HG03354 (cell line): ENCODE measurements at regions not wholly inside any gene's neighbourhood (a gene's known extent, or its start where the extent isn't known, plus 50 kb on each side); places are given as distances from the start of the nearest gene placed in this dataset.
A peak's percentile ranks its signal among the peaks of the same experiment; 100 is the strongest.
"Not testable (repeated sequence)": the region's sequence is repeated elsewhere in the genome, so short reads cannot be mapped to it uniquely, and the experiment has no call there.

Experiments
- ATAC-seq: cut with Tn5 transposase; IDR thresholded peaks from one replicate; pipeline ENCODE4 v1.9.1; 2021; ENCODE audit warnings: mild to moderate bottlenecking; ENCODE audit not compliant: unreplicated experiment, poor library complexity, severe bottlenecking

DNA sequence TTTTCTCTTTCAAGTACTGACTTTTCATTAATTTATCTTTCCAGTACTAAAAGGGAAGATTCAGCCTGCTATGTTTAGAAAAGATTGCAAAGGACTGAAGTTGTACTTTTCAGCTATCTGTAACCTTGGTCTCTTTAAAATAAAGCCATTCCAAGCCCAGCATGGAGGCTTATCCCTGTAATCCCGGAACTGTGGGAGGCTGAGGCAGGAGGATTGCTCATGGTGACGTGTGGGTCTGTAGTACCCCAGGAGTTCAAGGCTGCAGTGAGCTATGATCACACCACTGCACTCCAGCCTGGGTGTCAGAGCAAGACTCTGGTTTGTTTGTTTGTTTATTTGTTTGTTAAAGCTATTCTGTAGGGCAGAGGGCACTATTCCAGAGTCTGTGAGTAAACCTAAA lies 50.6 kb upstream of the TMEM170B start:
- no peak for ATAC-seq

DNA sequence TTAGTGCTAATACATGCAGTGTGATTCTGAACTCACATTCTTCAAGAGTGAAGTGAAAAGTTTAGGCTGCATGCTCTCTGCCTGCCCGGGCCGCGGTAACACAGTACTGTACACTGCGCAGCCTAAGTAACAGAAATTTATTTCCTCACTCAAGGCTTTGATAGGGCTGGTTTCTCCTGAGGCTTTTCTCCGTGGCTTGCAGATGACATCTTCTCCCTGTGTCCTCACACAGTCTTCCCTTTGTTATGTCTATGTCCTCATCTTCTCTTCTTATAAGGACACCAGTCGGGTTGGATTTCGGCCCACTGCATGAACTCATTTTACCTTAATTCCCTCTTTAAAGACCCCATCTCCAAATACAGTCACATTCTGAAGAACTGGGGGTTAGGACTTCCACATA lies 51.1 kb upstream of the TMEM170B start:
- no peak for ATAC-seq

GRCh38 chr6:11486051-11486450 lies 51.5 kb upstream of the TMEM170B start:
- no peak for ATAC-seq

- ATAC-seq = no peak
Measured at GRCh38 chr6:11485271-11485670, 52.3 kb upstream of the TMEM170B start.

GRCh38 chr6:11484441-11484840 lies 53.1 kb upstream of the TMEM170B start:
- no peak for ATAC-seq

DNA sequence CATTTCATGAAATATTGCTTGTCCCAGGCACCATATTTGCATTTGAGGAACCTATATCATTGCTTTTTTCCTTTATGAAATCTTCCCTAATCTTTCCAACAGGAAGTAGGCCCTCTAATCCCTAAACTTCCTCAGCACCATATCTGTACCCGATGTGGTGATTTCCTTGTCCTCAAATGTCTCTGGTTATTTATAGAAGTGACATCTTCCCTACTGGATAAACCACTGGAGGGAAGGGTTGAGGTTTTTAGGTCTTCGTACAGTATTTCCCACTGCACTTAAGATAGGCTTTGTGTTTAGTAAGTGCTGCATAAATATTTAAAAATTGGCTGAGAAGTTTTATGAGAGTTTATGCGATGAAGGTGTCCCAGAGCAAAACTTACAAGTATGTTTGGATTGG lies 54.9 kb upstream of the TMEM170B start:
- no peak for ATAC-seq

DNA sequence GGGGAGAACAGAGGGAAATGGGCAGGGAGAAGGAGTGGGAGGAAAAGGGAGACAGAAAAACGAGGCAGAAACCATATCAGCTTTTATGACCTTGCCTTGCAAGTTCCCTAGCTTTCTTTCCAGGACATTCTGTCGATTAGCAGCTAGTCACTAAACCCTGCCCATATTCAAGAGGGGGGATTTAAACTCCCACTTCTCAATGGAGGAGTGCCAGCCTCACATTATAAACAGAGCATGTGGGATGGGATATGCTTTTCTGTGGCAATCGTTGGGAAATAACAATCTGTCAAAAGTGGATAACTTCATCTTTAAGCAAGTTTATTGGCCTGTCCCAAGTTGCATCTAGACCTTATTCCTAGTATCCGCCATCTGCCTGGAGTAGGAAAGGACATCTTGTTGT lies 57.0 kb upstream of the TMEM170B start:
- no peak for ATAC-seq

- no peak for ATAC-seq
Measured at GRCh38 chr6:11479296-11479695, 58.3 kb upstream of the TMEM170B start.

DNA sequence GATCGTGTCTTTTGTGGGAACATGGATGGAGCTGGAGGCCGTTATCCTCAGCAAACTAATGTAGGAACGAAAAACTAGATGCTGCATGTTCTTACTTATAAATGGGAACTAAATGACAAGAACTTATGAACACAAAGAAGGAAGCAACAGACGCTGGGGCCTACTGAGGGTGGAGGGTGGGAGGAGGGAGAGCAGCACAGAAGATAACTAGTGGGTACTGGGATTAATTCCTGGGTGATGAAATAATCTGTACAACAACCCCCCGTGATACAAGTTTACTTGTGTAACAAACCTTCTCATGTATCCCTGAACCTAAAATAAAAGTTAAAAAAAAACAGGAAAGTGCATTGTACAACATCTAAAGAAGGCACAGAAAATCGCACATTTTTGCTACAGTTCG lies 59.0 kb upstream of the TMEM170B start:
- ATAC-seq = no peak

- no peak for ATAC-seq
Measured at GRCh38 chr6:11475016-11475415, 62.5 kb upstream of the TMEM170B start.

GRCh38 chr6:11473008-11473740 lies 64.4 kb upstream of the TMEM170B start:
- ATAC-seq = no peak

DNA sequence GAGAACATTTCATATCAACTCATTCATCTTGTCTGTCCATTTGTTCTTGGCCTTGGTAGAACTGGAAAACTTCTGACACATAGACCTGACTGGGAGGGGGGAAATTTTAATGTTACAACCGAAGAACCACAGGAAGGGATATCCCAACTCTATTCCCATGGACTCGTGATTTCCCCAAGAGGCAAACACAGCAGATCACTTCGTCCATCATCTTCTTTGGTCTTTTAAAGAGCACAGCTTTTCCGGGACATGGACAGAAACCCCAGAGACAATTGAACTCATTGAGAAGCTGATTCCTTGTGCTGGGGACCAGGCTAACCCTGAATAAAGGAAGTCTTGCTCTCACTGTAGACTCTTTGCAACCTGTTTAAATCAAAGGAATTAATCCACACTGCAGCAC lies 66.3 kb upstream of the TMEM170B start:
- no peak for ATAC-seq

DNA sequence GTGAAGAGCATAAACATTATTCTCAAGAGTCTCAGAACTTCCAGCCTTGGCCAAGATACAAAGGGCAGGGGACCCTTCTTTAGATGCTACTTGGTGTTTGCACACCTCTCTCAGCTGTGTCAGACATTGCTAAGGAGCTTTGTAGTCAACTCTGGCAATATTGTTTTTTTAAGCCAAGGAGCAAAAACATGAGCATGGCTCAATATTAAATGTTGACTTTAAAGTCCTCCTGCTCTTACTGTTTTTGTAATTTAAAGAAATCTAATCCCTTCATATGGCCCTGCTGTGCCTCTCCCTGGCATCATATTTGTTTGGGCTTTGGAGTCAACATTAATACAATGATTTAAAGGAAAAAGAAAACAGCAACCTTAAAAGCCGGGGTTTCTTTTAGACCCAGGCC lies 67.9 kb upstream of the TMEM170B start:
- ATAC-seq = no peak

DNA sequence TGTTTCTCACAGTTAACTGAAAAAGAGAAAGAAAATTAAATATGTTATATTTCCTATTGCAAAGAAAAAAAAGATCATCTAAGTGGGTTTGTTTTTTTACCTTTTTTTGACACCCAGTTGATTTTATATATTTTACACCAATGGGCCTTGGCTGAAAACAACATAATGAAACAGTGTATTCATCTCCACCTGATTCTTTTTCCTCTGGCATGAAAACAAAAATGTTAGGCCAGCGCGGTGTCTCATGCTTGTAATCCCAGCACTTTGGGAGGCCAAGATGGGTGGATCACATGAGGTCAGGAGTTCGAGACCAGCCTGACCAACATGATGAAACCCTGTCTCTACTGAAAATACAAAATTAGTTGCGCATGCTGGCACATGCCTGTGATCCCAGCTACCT lies 69.3 kb upstream of the TMEM170B start:
- not testable (repeated sequence) for ATAC-seq

DNA sequence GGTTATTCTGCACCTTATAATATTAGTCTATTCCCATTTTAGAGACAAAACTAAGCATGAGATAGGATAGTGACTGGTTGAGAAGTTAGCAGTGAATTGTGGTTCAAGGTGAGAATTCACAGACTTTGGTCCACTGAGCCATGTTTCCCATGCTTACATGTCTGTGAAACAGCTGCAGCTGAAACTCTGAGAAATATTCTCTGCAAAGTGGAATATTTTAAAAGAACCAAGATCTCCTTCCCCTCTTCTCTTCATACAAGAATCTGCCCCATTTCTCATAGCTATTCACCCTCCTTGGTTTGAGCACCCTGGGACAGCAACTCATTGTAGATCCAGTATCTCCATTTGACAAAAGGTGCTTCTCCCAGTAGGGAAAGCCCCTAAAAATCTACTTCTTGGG lies 70.2 kb upstream of the TMEM170B start:
- ATAC-seq = no peak

DNA sequence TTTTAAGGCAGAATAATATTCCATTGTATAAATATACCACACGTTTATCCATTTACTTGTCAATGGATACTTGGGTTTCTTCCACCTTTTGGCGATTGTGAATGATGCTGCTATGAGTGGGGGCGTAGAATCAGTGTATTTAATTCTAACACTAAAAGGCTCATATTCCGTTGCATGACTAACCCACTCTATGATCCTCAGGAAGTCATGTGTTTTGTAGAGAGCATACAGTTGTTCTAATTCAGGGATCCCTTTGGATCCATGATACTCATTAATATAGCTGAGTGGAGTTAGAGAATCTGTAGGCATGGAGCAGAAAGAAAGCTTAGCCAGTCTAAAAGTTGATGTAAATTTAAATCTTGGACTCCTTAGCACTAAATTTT lies 74.2 kb upstream of the TMEM170B start:
- no peak for ATAC-seq

GRCh38 chr6:11462742-11463397 lies 74.7 kb upstream of the TMEM170B start:
- no peak for ATAC-seq

- ATAC-seq = peak; percentile 80
Measured at GRCh38 chr6:11460837-11461661, 76.5 kb upstream of the TMEM170B start.

GRCh38 chr6:11460001-11460668 lies 77.4 kb upstream of the TMEM170B start:
- peak; percentile 38 for ATAC-seq

- peak; percentile 61 for ATAC-seq
Measured at GRCh38 chr6:11459079-11459610, 78.4 kb upstream of the TMEM170B start.
